ENCODE measurements at regions not wholly inside any gene's neighbourhood (a gene's known extent, or its start where the extent isn't known, plus 50 kb on each side); places are given as distances from the start of the nearest gene placed in this dataset.
"Not testable (repeated sequence)": the region's sequence is repeated elsewhere in the genome, so short reads cannot be mapped to it uniquely, and the experiment has no call there.

DNA sequence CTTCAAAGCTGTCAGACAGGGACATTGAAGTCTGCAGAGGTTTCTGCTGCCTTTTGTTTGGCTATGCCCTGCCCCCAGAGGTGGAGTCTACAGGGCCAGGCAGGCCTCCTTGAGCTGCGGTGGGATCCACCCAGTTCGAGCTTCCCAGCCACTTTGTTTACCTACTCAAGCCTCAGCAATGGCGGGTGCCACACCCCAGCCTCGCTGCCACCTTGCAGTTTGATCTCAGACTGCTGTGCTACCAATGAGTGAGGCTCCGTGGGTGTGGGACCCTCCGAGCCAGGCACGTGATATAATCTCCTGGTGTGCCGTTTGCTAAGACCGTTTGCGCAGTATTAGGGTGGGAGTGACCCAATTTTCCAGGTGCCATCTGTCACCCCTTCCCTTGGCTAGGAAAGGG, 320.1 kb upstream of the STXBP6 start:
- not testable (repeated sequence) for TF ChIP-seq POLR2A, EP300 (IDR thresholded peaks at IDR 0.05)
- TF ChIP-seq, protein P1, sequence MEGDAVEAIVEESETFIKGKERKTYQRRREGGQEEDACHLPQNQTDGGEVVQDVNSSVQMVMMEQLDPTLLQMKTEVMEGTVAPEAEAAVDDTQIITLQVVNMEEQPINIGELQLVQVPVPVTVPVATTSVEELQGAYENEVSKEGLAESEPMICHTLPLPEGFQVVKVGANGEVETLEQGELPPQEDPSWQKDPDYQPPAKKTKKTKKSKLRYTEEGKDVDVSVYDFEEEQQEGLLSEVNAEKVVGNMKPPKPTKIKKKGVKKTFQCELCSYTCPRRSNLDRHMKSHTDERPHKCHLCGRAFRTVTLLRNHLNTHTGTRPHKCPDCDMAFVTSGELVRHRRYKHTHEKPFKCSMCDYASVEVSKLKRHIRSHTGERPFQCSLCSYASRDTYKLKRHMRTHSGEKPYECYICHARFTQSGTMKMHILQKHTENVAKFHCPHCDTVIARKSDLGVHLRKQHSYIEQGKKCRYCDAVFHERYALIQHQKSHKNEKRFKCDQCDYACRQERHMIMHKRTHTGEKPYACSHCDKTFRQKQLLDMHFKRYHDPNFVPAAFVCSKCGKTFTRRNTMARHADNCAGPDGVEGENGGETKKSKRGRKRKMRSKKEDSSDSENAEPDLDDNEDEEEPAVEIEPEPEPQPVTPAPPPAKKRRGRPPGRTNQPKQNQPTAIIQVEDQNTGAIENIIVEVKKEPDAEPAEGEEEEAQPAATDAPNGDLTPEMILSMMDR (IDR thresholded peaks at IDR 0.05): not testable (repeated sequence)
